ENCODE measurements at regions not wholly inside any gene's neighbourhood (a gene's known extent, or its start where the extent isn't known, plus 50 kb on each side); places are given as distances from the start of the nearest gene placed in this dataset.
"Not testable (repeated sequence)": the region's sequence is repeated elsewhere in the genome, so short reads cannot be mapped to it uniquely, and the experiment has no call there.

DNA sequence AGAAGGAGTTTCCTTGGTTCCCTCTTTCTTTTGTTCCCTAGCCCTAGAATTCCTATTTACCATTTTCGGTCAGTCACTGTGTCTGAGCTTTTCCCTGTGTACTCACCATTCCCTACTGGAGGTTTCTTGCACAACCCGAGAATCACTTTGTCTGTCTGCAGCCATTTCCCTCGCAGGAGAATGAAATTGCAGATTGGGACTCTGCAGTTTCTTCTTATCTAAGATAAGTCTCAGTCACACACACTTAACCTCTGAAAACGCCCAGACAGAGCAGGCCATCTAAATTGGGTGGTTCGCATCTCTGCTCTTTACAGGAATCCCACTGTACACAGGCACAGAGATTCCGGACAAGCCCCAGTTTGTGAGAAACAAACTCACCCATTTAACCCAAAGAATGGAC is 58.6 kb upstream of the CNTNAP2 start:
- DNase-seq = no peak

DNA sequence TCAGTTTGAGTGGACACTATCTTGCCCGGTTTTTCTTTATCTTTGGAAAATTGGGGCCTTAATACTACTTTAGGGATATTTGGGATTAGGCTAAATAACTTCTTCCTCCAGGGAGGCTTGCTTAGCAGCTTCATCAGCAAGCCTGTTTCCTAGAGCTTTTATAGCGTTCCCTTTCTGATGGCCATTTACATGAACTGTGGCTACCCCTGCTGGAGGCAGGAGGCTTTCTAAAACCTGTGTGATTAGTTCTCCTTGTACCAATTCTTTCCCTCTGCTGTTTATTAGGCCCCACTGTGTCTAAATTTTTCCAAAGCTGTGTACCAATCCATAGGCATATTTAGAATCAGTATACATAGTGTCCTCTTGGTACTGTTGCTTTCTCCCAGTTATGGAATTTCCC is 61.7 kb upstream of the CNTNAP2 start:
- DNase-seq = no peak

DNA sequence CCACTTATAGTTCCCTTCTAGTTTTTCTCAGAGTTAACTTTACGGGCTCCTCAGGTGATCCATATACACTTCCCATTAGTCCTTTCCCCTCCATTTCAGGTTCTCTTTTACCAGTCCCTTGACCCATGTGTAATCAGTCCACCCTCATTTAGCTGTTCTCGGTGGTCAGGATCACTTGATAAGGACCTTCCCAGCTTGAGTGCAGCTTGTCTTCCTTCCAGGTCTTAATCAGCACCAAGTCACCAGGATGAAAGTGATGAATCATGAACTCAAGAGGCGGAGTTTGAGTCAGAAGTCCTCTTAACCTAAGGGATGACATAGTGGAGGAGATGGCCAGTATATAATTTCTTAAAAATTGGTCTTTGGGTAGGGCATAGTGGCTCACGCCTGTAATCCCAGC is 63.1 kb upstream of the CNTNAP2 start:
- no peak for DNase-seq

DNA sequence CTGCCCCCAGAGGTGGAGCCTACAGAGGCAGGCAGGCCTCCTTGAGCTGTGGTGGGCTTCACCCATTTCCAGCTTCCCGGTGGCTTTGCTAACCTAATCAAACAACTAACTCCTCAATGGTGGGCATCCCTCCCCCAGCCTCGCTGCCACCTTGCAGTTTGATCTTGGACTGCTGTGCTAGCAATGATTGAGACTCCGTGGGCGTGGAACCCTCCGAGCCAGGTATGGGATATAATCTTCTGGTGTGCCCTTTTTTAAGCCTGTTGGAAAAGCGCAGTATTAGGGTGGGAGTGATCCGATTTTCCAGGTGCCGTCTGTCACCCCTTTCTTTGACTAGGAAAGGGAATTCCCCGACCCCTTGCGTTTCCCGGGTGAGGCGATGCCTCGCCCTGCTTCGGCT is 73.3 kb upstream of the CNTNAP2 start:
- not testable (repeated sequence) for DNase-seq

DNA sequence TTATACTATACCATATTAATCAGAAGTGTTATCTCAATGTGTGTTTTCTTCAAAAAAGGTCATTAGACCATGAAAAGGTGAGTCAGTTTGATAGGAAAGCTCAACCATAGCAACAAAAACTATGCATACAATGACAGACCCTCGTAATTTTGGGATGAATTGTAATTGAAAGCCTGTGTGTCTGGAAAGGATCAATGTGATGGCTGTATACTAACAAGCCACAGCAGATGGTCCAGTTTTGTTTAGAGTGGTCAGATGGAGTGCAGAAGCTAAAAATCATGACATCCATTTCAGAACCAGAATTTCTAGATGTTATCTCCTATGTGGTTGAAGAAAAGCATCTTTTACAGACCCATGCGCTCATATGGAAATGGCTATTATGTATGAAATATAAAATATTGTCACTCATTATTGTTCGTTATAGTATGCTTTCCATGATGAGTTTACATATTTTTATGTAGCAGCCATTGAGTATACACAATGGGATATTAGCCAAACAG is 88.3 kb upstream of the CNTNAP2 start:
- DNase-seq = no peak

DNA sequence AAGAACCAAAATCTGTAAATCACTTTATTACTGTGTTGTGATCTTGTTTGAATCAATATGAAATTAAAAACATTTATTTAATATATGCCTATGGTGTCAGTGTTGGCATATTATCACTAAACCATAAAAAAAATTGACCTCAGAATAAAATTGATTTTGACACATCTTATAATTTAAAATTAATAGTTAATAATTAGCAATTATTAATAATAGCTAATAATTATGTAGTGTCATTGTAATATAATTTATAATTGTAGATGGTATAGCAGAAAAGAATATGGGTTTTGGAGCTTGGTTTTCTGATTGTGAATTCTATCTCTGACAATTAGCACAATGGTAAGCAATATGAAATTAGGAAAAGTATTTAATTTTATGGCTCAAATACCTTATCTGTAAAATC is 89.4 kb upstream of the CNTNAP2 start:
- no peak for DNase-seq

DNA sequence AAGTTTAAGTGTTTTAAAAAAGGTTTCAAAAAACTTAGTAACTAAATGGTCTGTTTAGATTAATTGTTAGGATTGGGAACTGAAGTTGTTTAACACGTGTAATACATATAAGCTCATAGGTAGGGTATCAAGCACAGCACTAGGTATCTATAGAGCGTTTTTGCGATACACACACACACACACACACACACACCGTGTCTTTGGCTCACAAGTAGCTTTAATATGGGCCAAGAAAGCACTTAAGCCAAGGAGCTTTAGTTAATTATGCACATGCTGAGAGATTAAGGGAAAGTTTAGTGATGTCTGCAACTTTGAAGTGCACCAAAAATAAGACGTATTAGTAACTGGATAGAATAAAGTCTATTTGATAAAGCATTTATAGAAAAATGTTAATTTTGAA is 93.8 kb upstream of the CNTNAP2 start:
- DNase-seq = no peak

DNA sequence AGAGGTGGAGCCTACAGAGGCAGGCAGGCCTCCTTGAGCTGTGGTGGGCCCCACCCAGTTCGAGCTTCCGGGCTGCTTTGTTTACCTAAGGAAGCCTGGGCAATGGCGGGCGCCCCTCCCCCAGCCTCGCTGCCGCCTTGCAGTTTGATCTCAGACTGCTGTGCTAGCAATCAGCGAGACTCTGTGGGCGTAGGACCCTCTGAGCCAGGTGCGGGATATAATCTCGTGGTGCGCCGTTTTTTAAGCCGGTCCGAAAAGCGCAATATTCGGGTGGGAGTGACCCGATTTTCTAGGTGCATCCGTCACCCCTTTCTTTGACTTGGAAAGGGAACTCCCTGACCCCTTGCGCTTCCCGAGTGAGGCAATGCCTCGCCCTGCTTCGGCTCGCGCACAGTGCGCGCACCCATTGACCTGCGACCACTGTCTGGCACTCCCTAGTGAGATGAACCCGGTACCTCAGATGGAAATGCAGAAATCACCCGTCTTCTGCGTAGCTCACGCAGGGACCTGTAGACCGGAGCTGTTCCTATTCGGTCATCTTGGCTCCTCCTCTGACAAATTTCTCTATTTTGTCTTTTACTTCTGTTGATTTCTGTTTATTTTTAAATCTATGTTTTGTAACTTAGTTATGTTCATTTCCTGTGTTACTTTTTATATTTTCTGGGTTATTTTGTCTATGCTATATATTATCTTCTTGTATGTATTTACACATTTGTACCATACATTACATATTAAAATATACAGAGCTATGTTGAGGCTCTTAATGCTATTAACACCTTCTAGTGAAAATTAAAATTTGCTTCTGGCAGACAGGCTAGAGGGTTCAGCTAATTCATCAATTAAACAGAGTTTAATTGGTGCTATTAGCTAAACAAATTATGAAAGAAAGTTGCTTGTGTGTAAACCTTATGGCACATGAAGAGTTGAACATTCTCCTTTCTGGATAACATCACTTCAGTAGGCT is 97.3 kb upstream of the CNTNAP2 start:
- DNase-seq = not testable (repeated sequence)

DNA sequence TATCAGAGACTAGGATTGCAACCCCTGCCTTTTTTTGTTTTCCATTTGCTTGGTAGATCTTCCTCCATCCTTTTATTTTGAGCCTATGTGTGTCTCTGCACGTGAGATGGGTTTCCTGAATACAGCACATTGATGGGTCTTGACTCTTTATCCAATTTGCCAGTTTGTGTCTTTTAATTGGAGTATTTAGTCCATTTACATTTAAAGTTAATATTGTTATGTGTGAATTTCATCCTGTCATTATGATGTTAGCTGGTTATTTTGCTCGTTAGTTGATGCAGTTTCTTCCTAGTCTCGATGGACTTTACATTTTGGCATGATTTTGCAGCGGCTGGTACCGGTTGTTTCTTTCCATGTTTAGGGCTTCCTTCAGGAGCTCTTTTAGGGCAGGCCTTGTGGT is 99.2 kb upstream of the CNTNAP2 start:
- not testable (repeated sequence) for DNase-seq

DNA sequence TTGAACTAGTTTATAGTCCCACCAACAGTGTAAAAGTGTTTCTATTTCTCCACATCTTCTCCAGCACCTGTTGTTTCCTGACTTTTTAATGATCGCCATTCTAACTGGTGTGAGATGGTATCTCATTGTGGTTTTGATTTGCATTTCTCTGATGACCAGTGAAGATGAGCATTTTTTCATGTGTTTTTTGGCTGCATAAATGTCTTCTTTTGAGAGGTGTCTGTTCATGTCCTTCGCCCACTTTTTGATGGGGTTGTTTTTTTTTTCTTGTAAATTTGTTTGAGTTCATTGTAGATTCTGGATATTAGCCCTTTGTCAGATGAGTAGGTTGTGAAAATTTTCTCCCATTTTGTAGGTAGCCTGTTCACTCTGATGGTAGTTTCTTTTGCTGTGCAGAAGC is 102.4 kb upstream of the CNTNAP2 start:
- DNase-seq = not testable (repeated sequence)

DNA sequence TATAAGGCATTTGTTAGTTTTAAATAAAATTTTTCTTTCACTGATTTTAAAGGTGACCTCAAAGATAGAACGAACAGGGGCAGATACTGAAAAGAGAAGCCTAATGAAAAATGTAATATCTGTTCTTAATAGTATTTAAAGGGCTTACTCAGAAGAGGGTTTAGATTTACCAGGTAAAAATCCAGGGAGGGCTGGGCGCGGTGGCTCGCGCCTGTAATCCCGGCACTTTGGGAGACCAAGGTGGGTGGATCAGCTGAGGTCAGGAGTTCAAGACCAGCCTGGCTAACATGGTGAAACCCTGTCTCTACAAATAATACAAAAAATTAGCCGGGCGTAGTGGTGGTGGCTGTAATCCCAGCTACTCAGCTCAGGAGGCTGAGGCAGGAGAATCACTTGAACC is 108.3 kb upstream of the CNTNAP2 start:
- no peak for DNase-seq

DNA sequence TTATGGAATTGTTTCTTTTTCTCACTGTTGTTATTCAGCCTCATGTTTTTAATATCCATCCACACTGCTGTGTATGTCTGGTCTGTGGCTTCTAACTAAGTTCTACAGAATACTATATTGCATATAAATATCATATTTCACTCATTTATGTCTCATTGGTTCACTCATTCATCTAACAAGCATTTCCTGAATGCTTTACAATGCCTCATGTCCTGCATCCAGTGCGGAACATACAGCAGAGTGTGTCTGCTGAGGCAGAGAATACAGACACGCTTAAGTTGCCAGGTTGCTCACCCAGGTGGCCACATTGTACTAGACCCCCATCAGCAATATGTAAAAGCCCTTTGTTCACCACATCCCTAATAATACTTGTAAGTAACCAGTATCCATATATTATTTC is 111.8 kb upstream of the CNTNAP2 start:
- no peak for DNase-seq

DNA sequence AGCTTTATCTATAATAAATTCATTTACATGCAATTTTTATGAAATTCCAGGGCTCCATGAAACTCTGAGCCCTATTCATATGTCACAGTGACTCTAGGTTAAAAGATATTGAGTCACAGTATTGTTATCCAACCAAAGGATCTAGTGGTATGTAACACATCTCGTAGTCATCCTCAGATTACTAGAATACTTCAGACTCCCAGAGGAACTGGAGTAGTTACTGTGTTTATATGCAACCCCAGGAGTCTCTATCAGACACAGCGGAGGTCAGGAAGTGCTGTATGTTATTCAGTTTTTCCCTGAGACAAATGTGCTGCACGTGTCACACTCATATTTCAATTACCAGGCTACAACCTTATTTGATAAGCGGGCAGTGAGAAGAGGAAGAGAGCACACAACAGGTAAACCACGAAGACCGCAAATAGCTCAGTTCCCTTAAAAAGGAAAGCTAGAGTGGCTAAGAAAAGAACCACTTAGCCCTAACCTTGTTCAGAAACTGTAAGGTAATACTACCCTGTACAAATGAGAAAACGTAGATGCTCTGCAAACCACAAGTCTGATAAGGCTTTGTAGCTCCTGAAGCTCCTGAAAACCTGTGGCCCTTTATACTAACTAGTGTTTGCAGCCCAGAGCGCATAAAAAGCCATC is 114.0 kb upstream of the CNTNAP2 start:
- DNase-seq = no peak

DNA sequence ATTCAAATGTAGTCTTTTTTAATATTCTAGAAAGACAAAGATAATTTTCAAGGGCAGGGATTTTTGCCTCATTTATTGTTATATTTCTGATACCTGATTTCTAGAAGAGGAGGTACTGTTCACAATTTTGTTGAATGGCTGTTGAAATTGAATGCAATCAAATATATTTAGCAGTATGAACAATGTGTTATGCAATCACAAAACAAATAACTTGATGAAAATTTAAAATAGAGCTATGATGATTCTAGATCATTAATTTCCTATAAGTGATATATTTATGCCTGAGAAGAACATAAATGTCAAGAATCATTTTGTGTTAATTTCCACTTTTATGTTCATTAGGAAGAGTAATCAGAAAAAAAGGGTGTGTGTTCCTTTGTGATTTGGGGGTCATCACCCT is 114.6 kb upstream of the CNTNAP2 start:
- no peak for DNase-seq

DNA sequence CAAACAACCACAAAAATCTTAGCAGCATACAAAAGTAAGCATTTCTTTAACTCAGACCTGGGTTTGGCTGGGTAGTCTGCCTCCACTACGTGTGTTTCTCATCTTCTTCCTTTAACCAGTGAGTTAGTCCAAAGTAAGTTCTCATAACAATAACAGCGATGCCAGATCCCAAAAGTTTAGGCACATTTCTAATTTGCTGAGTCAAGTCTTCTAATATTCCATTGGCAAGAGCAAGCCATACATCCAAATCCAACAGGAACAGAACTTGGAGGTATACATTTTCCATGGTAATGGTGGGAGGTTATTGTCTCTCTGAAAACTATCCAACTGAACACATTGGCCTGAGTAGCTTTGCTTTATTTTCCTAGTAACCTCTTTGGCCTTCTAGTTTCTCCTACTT is 115.7 kb upstream of the CNTNAP2 start:
- DNase-seq = no peak

DNA sequence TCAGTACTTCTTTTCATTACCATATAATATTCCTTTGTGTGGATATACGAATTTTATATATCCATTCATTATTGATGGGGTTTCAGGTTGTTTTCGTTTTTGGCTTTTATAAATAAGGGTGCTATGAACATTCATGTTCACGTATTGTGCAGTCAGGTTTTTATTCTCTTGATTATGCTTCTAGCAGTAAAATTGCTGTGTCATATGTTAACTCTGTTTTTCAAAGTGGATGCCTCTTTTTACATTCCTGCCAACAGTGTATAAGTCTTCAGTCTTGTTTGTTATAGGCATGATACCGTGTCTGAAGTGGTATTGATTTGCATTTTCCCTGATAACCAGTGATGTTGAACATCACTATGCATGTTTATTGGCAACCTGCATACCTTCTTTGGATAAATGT is 127.1 kb upstream of the CNTNAP2 start:
- DNase-seq = no peak

DNA sequence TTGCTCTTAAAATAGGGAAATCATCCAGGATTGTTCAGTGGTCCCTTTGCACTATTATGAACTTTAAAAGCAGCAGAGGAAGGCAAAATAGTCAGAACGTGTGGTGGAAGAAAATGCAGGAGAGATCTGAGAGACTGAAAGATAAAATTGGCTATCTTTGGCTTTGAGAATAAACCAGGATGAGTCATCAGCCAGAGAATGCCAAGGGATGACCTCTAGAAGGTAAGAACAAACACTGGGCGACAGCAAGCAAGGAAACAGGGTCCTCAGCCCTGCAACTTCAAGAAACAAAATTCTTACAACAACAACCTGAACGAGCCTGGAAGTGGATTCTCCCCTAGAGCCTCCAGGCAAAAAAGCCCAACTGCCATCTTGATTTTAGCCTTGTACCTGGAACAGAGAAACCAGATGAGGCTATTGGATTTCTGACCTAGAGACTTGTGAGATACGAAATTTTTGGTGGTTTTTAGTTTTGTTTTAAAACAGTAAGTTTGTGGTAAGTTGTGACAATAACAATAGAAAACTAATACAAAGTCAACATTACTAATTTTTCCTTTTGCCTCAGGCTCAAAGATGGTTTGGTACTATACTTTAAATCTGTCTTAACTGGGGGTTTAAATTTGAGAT is 130.2 kb upstream of the CNTNAP2 start:
- no peak for DNase-seq

DNA sequence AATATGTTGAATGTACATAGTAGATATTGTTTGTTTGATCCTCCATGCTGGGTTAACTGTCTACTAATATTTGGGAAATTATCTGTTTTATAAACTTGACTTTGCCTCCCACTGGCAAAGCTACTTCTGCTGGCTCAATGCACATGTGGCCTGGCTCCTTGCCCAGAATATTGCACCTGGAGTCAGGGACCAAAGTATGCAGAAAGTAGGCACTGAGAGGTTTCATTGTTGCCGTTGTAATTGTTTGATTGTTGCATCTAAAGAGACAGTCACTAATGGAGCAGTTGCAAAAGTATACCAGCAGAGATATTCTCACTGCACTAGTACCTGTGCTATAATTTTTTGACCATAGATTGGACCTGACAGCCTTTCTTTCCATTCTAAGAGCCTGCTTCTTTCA is 137.8 kb upstream of the CNTNAP2 start:
- peak; percentile 91 for DNase-seq

DNA sequence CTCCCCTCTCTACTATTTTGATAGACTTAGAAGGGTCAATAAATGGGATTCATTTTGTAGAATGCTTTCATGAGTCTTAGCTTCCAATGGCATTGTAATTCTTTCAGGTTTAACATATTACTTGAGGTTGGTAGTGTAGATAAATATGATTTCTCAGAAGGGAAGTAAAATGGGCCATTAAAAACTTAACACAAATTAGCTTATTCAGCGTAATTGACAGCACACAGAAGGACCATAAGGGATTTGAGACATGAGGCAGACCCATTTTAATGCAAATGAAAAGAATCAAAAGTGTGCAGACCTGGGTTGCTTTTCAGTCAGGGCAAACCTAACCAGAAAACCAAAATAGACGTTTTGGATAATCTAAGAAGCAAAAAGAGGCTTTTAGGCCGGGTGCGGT is 156.6 kb upstream of the CNTNAP2 start:
- no peak for DNase-seq

DNA sequence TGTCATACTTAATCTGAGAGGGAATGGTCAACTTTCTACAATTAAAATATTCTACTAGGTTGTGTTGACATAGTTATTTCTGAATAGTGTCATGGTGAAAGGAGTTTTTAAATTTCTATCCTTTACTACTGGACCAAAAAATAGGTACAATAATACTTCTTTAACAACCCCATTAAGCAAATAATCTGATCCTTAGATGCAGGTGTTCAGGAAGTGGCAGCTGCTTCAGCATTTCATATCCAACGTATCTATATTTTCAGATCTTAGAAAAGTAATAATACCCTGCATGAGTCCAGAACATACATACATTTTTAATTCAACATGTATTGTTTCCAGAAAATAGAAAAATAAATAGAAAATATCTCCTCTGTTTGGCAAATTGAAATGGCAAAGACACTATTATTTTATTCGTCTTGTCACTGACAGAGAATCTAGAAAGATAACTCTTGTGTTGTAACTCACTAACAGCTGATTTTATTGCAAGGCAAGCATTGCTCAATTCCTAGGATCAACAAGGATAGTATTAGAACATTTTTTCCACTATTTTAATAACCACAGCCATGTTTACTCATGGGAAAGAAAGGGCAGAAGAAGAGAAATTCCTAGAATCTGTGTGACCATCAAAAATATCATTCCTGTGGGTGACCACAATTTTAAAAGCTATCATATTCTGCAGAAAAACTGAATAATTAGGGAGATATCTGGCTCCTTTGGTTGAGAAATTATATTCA is 159.3 kb upstream of the CNTNAP2 start:
- DNase-seq = no peak

DNA sequence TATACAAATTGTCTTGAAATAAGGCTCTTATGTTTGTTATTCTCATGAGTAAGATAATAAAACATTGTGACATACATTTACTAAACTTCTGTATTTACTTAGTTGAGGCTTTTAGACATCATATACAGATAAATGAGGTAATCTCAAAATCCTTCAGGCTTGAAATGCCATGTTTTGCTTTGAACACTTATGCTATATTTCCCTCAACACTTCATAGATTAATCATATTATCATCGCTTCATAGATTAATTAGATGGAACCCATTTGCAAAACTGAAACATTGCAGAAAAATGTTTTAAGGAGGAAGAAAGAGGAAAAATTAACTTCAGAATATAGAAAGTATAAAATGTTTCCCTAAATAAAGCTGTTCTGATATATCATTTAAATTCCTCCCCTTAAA is 165.0 kb upstream of the CNTNAP2 start:
- no peak for DNase-seq

DNA sequence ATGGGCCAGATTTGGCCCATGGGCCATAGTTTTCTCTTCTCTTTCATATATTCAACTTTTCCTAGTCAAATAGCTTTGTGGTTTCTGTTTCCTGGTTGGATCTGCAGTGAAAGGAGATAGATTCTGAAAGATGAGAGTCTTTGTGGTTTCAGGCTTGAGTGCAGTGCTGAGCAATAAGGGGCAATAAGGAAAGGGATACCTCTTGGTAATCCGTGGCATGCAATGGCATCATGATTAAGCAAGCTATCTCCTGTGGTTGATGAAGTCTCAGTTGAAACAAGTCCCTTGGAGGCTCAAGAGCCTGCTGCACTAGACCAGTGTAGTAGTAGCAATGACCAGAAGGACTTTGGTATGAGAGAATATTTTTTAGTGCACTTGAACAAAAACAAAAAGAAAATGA is 187.7 kb upstream of the CNTNAP2 start:
- DNase-seq = no peak

DNA sequence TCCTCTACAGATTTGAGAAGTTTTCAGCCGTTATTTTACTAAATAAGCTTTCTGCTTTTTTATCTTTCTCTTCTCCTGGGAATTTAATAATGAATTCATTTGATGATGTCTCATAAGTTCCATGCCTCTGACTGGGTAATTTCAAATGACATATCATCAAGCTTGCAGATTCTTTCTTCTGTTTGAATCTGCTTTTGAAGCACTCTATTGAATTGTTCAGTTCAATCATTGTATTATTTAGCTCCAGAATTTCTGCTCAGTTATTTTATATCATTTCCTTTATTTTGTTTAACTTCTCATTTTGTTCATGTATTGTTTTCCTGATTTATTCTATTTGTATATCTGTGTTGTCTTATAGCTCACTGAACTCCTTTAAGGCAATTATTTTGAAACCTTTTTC is 196.9 kb upstream of the CNTNAP2 start:
- DNase-seq = no peak
